D721Med (cell line): ENCODE measurements at regions not wholly inside any gene's neighbourhood (a gene's known extent, or its start where the extent isn't known, plus 50 kb on each side); places are given as distances from the start of the nearest gene placed in this dataset.
A peak's percentile ranks its signal among the peaks of the same experiment; 100 is the strongest.
"Not testable (repeated sequence)": the region's sequence is repeated elsewhere in the genome, so short reads cannot be mapped to it uniquely, and the experiment has no call there.

Experiments
- DNase-seq: peaks from one replicate; pipeline ENCODE4 v3.0.0; 2011; ENCODE audit warnings: low spot score; ENCODE audit not compliant: insufficient read length
- FAIRE-seq: peaks from 2 replicates; lab custom pipeline; 2011; peaks lifted over from hg19 to GRCh38; lab: Jason Lieb, UNC
- CTCF ChIP-seq: IDR thresholded peaks from 2 replicates; pipeline ENCODE4 v1.5.1; 2012; ENCODE audit warnings: mild to moderate bottlenecking, control low read depth; ENCODE audit not compliant: insufficient read depth; ENCODE audit errors: missing control alignments

GRCh38 chr19:27955485-27956480 lies 1257.2 kb downstream of the UQCRFS1 start:
- no peak for DNase-seq
- no peak for TF ChIP-seq CTCF
- no peak for FAIRE-seq

- DNase-seq, FAIRE-seq: not testable (repeated sequence)
Observed at GRCh38 chr19:27942607-27943006, 1270.3 kb downstream of the UQCRFS1 start.

GRCh38 chr19:27936139-27936538 lies 1276.8 kb downstream of the UQCRFS1 start:
- no peak for TF ChIP-seq CTCF
- FAIRE-seq (no peak), DNase-seq (no peak)

- DNase-seq (no peak), FAIRE-seq (no peak)
- no peak for TF ChIP-seq CTCF
Observed at GRCh38 chr19:27935669-27936068, 1277.3 kb downstream of the UQCRFS1 start.

- TF ChIP-seq CTCF, result no peak
- no peak for DNase-seq
- FAIRE-seq, result peak; percentile 97
Observed at GRCh38 chr19:27929399-27929798, 1283.6 kb downstream of the UQCRFS1 start.

- no peak for TF ChIP-seq CTCF
- no peak for FAIRE-seq
- DNase-seq, result no peak
Observed at GRCh38 chr19:27925202-27925601, 1287.7 kb downstream of the UQCRFS1 start.

- DNase-seq (no peak), FAIRE-seq (no peak)
- TF ChIP-seq CTCF, result no peak
Observed at GRCh38 chr19:27922970-27923369, 1290.0 kb downstream of the UQCRFS1 start.
